Naive thymus-derived CD8-positive, alpha-beta T cell (primary cell): ENCODE measurements at regions not wholly inside any gene's neighbourhood (a gene's known extent, or its start where the extent isn't known, plus 50 kb on each side); places are given as distances from the start of the nearest gene placed in this dataset.
"Not testable (repeated sequence)": the region's sequence is repeated elsewhere in the genome, so short reads cannot be mapped to it uniquely, and the experiment has no call there.

Experiments used
- ATAC-seq, 2 donors: fragments of 150-1000 bp; cut with Tn5 transposase in 1 of 2; sonication (Bioruptor Pico), chemical (Tn5 transposase) in 1 of 2; 1 replicate in 1 of 2; 2 replicates in 1 of 2; pipeline ENCODE4 v1.10.0; 2021; ENCODE audit warnings: mild to moderate bottlenecking in 2 of 2, moderate library complexity in 2 of 2
- POLR2A ChIA-PET: fragments of 350-600 bp; sonication (Branson Sonifier 250); formaldehyde crosslinking; loops from one replicate; lab custom pipeline; 2021; ENCODE audit warnings: antibody characterized with exemption; lab: Charles Lee
- DNase-seq, 10 donors: peaks; one replicate each; pipeline versions ENCODE4 v3.0.0 to v3.0.0-alpha.2; 2020 to 2022
- H3K27ac Mint-ChIP-seq, 10 donors: one replicate each; pipeline ENCODE4 v1.8.0; 2020 to 2022; ENCODE audit warnings: mild to moderate bottlenecking in 10 of 10, mixed read lengths in 10 of 10, moderate library complexity in 4 of 10, inconsistent platforms in 1 of 10
- H3K27me3 Mint-ChIP-seq, 5 donors: one replicate each; pipeline ENCODE4 v1.8.0; 2021 to 2022; ENCODE audit warnings: mixed read lengths in 5 of 5
- H3K36me3 Mint-ChIP-seq, 3 donors: one replicate each; pipeline ENCODE4 v1.8.0; 2020 to 2022; ENCODE audit warnings: mixed read lengths in 3 of 3, mild to moderate bottlenecking in 2 of 3, inconsistent platforms in 1 of 3
- H3K4me1 Mint-ChIP-seq, 4 donors: one replicate each; pipeline ENCODE4 v1.8.0; 2021 to 2022; ENCODE audit warnings: mixed read lengths in 4 of 4
- H3K4me3 Mint-ChIP-seq, 10 donors: one replicate each; pipeline ENCODE4 v1.8.0; 2020 to 2022; ENCODE audit warnings: mild to moderate bottlenecking in 10 of 10, mixed read lengths in 10 of 10, moderate library complexity in 6 of 10, inconsistent platforms in 1 of 10
- H3K9me3 Mint-ChIP-seq, 9 donors: one replicate each; pipeline ENCODE4 v1.8.0; 2020 to 2022; ENCODE audit warnings: mixed read lengths in 9 of 9, mild to moderate bottlenecking in 3 of 9, inconsistent platforms in 1 of 9, moderate library complexity in 1 of 9

GRCh38 chr4:119437515-119437914 lies 115.6 kb upstream of the FABP2 start:
- Mint-ChIP-seq H3K4me1 (peaks cover 0 to 14% (median 8%) of the 10 kb centered on the region in 4 donors), H3K36me3 (peaks cover 0 to 37% (median 1%) of the 10 kb centered on the region in 3 donors)
- H3K27ac Mint-ChIP-seq, H3K4me3 Mint-ChIP-seq, DNase-seq, POLR2A ChIA-PET, H3K27me3 Mint-ChIP-seq, H3K9me3 Mint-ChIP-seq, ATAC-seq: not testable (repeated sequence)

- not testable (repeated sequence) for H3K27me3 Mint-ChIP-seq
Observed at GRCh38 chr4:119408561-119409224, 86.8 kb upstream of the FABP2 start.

GRCh38 chr4:119406721-119407460 lies 85.0 kb upstream of the FABP2 start:
- H3K27me3 Mint-ChIP-seq, POLR2A ChIA-PET, H3K4me1 Mint-ChIP-seq, ATAC-seq, H3K9me3 Mint-ChIP-seq, DNase-seq, H3K4me3 Mint-ChIP-seq: not testable (repeated sequence)
- Mint-ChIP-seq H3K27ac (peak overlapping the region in 1 of 10 donors; percentile 71), H3K36me3 (peaks cover 0 to 11% (median 2%) of the 10 kb centered on the region in 3 donors)

More at GRCh38 chr4:119408561-119409224, 86.8 kb upstream of the FABP2 start:
- H3K4me3 Mint-ChIP-seq, DNase-seq, H3K9me3 Mint-ChIP-seq, ATAC-seq, H3K4me1 Mint-ChIP-seq, POLR2A ChIA-PET: not testable (repeated sequence)
- Mint-ChIP-seq H3K36me3 (peaks cover 0 to 11% (median 2%) of the 10 kb centered on the region in 3 donors), H3K27ac (peak overlapping the region in 1 of 10 donors; percentile 11)

GRCh38 chr4:119406041-119406440 lies 84.1 kb upstream of the FABP2 start:
- not testable (repeated sequence) for H3K9me3 Mint-ChIP-seq, H3K4me1 Mint-ChIP-seq, ATAC-seq

GRCh38 chr4:119402322-119403308 lies 80.7 kb upstream of the FABP2 start:
- ATAC-seq, H3K4me1 Mint-ChIP-seq, POLR2A ChIA-PET, H3K27me3 Mint-ChIP-seq, H3K36me3 Mint-ChIP-seq, DNase-seq, H3K9me3 Mint-ChIP-seq, H3K4me3 Mint-ChIP-seq: not testable (repeated sequence)
- H3K27ac Mint-ChIP-seq = peak overlapping the region in 5 of 10 donors; percentile 11 to 49 (median 15)

More at GRCh38 chr4:119406041-119406440, 84.1 kb upstream of the FABP2 start:
- H3K36me3 Mint-ChIP-seq = peaks cover 0 to 10% (median 0%) of the 10 kb centered on the region in 3 donors
- DNase-seq, H3K27me3 Mint-ChIP-seq, POLR2A ChIA-PET, H3K4me3 Mint-ChIP-seq: not testable (repeated sequence)
- H3K27ac Mint-ChIP-seq = peak overlapping the region in 1 of 10 donors; percentile 61

GRCh38 chr4:119395701-119396100 lies 73.8 kb upstream of the FABP2 start:
- H3K27ac Mint-ChIP-seq = peak overlapping the region in 1 of 10 donors; percentile 27
- ATAC-seq, POLR2A ChIA-PET, H3K4me1 Mint-ChIP-seq, DNase-seq, H3K9me3 Mint-ChIP-seq, H3K36me3 Mint-ChIP-seq, H3K27me3 Mint-ChIP-seq, H3K4me3 Mint-ChIP-seq: not testable (repeated sequence)

- Mint-ChIP-seq H3K4me1 (peaks cover 0 to 2% (median 0%) of the 10 kb centered on the region in 4 donors), H3K4me3 (no peak overlapping the region), H3K27ac (no peak overlapping the region), H3K27me3 (no peaks in the 10 kb centered on the region), H3K36me3 (no peaks in the 10 kb centered on the region), H3K9me3 (peaks cover 0 to 2% (median 0%) of the 10 kb centered on the region in 9 donors)
- no peak for ATAC-seq
- POLR2A ChIA-PET = no interaction called here
- DNase-seq = no peak
Observed at GRCh38 chr4:119394826-119395225, 72.9 kb upstream of the FABP2 start.

GRCh38 chr4:119388791-119389190 lies 66.9 kb upstream of the FABP2 start:
- Mint-ChIP-seq H3K27ac (peak overlapping the region in 1 of 10 donors; percentile 5), H3K4me3 (peak overlapping the region in 1 of 10 donors; percentile 32)
- H3K4me1 Mint-ChIP-seq, POLR2A ChIA-PET, H3K36me3 Mint-ChIP-seq, H3K9me3 Mint-ChIP-seq, H3K27me3 Mint-ChIP-seq, DNase-seq, ATAC-seq: not testable (repeated sequence)

GRCh38 chr4:119374616-119375015 lies 52.7 kb upstream of the FABP2 start:
- ATAC-seq (peak; percentile 11 to 40), DNase-seq (peak in 7 of 10 donors; percentile 2 to 76 (median 50))
- Mint-ChIP-seq H3K4me3 (peak overlapping the region; percentile 34 to 87 (median 72)), H3K27ac (peak overlapping the region; percentile 32 to 92 (median 70)), H3K4me1 (peaks cover 19 to 62% (median 46%) of the 10 kb centered on the region in 4 donors)
- H3K36me3 Mint-ChIP-seq, H3K27me3 Mint-ChIP-seq, POLR2A ChIA-PET, H3K9me3 Mint-ChIP-seq: not testable (repeated sequence)

DNA sequence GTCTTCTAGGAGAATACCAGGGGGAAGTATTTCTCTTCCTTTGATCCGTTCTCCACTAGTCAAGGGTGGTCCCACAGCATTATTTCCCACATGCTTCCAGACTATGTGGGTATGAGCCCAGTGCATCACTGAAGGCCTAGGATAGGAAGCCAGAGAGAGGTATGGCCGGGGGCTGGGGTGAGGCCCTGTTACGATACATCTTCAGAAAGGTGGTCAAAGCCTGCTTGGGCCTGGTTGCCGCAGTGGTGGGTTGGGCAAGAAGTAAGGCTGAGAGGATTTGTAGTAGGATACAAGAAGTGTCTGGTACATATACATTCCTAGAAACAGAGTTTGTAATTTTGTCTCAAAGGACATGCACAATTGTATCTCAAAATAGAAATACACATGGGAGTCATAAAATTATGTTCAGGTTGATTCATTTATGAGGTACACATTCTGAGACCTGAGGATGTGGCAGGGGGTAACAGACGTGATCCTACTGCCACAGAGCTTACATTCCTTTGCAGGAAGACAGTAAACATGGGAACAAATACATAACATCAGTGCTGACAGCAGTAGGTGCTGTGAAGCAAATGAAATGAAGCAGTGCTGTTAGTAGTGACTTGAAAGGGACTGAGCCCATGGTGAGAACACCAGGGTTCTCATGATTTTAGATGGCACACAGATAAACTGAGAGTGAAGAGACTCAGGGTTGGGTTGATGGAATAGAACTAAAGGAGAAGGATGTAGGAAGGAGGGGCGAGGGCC lies 50.6 kb upstream of the FABP2 start:
- H3K9me3 Mint-ChIP-seq, H3K36me3 Mint-ChIP-seq, H3K27me3 Mint-ChIP-seq, ATAC-seq, POLR2A ChIA-PET, DNase-seq: not testable (repeated sequence)
- H3K27ac Mint-ChIP-seq = peak overlapping the region in 9 of 10 donors; percentile 51 to 96 (median 81)
- peaks cover 19 to 65% (median 50%) of the 10 kb centered on the region in 4 donors for H3K4me1 Mint-ChIP-seq
- peak overlapping the region in 6 of 10 donors; percentile 34 to 68 (median 59) for H3K4me3 Mint-ChIP-seq
